ENCODE measurements at regions not wholly inside any gene's neighbourhood (a gene's known extent, or its start where the extent isn't known, plus 50 kb on each side); places are given as distances from the start of the nearest gene placed in this dataset.

DNA sequence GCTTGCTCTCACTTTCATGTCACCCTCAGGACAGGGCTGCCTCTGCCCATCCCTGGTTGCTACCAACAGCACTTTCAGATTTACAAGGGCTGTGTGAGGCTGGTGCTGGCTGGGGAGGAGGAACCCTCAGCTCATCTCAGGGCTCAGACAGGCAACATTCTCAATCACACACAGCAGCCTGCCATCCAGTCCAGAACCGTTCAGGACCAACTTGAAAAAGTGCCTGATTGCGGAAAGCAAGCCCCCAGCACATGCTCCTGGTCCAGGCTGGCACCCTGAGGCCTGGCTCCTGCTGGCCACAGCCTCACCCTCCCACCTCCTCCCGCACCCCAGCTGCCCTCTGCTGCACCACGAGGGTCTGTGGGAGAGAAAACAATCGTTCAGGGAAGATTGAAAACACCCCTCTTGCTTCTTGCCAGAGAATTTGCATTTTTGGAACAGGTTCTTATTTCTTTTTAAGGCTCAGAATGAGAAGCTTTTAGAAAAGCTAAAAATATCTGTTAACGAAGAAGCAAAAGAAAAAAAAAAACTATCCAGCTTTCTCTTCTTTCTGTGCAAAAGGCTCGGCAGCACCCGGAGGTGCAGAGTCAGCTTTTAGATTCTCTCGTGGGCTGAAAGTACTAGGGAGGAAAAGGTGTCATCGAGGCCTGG, 403.8 kb upstream of the ID2 start (continued):
- TF ChIP-seq POLR2G (IDR thresholded peaks at IDR 0.05; ENCODE audit: low read depth, low read length): no peak

DNA sequence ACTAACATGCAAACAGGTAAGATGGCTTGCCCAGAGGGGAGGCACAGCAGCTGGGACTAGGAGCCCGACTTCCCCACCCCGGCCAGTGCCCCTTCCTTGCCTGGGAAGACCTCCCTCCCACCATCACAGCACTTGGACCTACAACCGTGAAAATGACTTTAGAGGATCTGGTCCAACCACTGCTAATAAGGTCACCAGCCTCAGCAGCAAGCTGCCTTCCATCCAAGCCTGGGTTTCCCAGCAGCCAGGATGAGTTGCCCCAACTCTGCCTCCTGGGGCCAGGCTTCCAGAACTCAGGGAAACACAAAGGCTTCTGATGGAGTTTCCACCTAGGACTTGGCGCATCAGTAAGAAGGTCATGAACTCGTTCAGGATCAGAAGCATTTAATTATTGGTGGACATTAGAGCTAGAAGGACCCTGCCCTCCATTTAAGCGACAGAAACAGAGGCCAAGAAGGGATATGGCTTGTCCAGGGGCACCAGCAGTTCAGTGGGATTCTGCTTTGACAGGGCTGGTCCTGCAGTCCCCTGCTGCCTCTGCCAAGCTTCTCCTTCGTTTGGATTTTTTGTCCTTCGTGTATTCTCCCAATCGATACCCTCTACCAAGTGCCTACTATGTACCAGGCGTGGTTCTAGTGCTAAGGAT, 403.0 kb upstream of the ID2 start:
- FAIRE-seq (no peak), ATAC-seq (no peak), DNase-seq (ENCODE audit: extremely low read depth in 1 of 4, low spot score in 3 of 4) (no peak)
- WGBS (ENCODE audit: insufficient coverage, low coverage, missing lambda C conversion rate): 3% methylated on average over 10 of the region's 10 CpGs
- peaks cover 9 to 38% of the 10 kb centered on the region in 2 experiments; a peak in 3 of 5 replicates for H3K27me3 ChIP-seq (ENCODE audit: control insufficient read depth in 2 of 2, insufficient read depth in 2 of 2, low read length in 2 of 2)
- H3K4me3 ChIP-seq: no peak overlapping the region
- H3K9me1 ChIP-seq (ENCODE audit: control insufficient read depth, insufficient read depth, low read length): no peaks in the 10 kb centered on the region
- H3K79me2 ChIP-seq (ENCODE audit: control insufficient read depth, insufficient read depth, low read length): no peaks in the 10 kb centered on the region
- H2AFZ ChIP-seq (ENCODE audit: low read depth, low read length): no peak overlapping the region
- ChIA-PET POLR2A (no interaction called here), CTCF (ENCODE audit: low intra/inter-chr PET ratio) (no interaction called here)
- 0 out of 2 replicates have a peak, but pooled peaks cover 2% of the 10 kb centered on the region for H4K20me1 ChIP-seq (replicated peaks; ENCODE audit: control insufficient read depth, insufficient read depth, low read length)
- H3K4me1 ChIP-seq (replicated peaks in 1 of 2; ENCODE audit: control insufficient read depth in 2 of 2, insufficient read depth in 2 of 2, low read length in 2 of 2): no peaks in the 10 kb centered on the region
- H3K27ac ChIP-seq (ENCODE audit: extremely low read depth, low read depth, low read length): no peak overlapping the region
- H3K36me3 ChIP-seq (ENCODE audit: control insufficient read depth, insufficient read depth, low read length): no peaks in the 10 kb centered on the region
- no peaks in the 10 kb centered on the region for H3K9me3 ChIP-seq (replicated peaks; ENCODE audit: control insufficient read depth, insufficient read depth, low read depth, low read length)
- intact Hi-C loops (cut with micrococcal nuclease): no loop called here
- in situ Hi-C loops (cut with MboI): loop anchor here (10.0 kb wide), 1 partner anchor 406 kb away; the partner anchor contains the start of gene ID2
- no TSS peak for BruUV-seq (replicated peaks)
- no peak overlapping the region for H3K4me2 ChIP-seq (ENCODE audit: insufficient read depth, low read length)
- H3K9ac ChIP-seq (ENCODE audit: insufficient read depth in 1 of 2, low read depth in 2 of 2, low read length in 2 of 2): no peak overlapping the region
- no peak for TF ChIP-seq NFRKB (IDR thresholded peaks at IDR 0.05; ENCODE audit: low read depth)
- TF ChIP-seq KDM1A (IDR thresholded peaks at IDR 0.05): no peak
- TF ChIP-seq SRSF7 (optimal IDR thresholded peaks at IDR 0.05; ENCODE audit: low read depth, low read length): no peak
- TF ChIP-seq CXXC5 (CRISPR knock-in tag; IDR thresholded peaks at IDR 0.05): no peak
- no peak for TF ChIP-seq AFF1 (IDR thresholded peaks at IDR 0.05; ENCODE audit: low read depth in 1 of 2, partially characterized antibody in 2 of 2)
- no peak for TF ChIP-seq DEAF1 (CRISPR knock-in tag; IDR thresholded peaks at IDR 0.05)
- TF ChIP-seq ZNF12 (CRISPR knock-in tag; IDR thresholded peaks at IDR 0.05): no peak
- TF ChIP-seq CHD4 (IDR thresholded peaks at IDR 0.05; ENCODE audit: insufficient read depth, insufficient replicate concordance, low read depth, low read length, poor library complexity, severe bottlenecking): no peak
- TF ChIP-seq FOXA3 (CRISPR knock-in tag; conservative IDR thresholded peaks at IDR 0.05 in 1 of 2, IDR thresholded peaks at IDR 0.05 in 1 of 2): no peak
- no peak for TF ChIP-seq PURB (CRISPR knock-in tag; IDR thresholded peaks at IDR 0.05; ENCODE audit: low read depth)
- no peak for TF ChIP-seq ELF2 (CRISPR knock-in tag; IDR thresholded peaks at IDR 0.05)

Data from K562 (cell line).